ENCODE measurements at regions not wholly inside any gene's neighbourhood (a gene's known extent, or its start where the extent isn't known, plus 50 kb on each side); places are given as distances from the start of the nearest gene placed in this dataset.

GRCh38 chr13:97136418-97136817 is 85.7 kb upstream of the MBNL2 start:
- Histone ChIP-seq H3K4me1 (peaks cover 22% of the 10 kb centered on the region), H3K36me3 (no peaks in the 10 kb centered on the region), H3K27me3 (no peaks in the 10 kb centered on the region), H3K9me3 (replicated peaks) (no peaks in the 10 kb centered on the region), H3K4me3 (no peak overlapping the region), H3K27ac (no peak overlapping the region)
- DNase-seq = no peak

GRCh38 chr13:97139691-97140090 is 82.4 kb upstream of the MBNL2 start:
- no peaks in the 10 kb centered on the region for H3K9me3 ChIP-seq (replicated peaks)
- DNase-seq = peak; percentile 19 to 20
- H3K4me1 ChIP-seq = peaks cover 22% of the 10 kb centered on the region
- H3K4me3 ChIP-seq = no peak overlapping the region
- no peaks in the 10 kb centered on the region for H3K36me3 ChIP-seq
- H3K27me3 ChIP-seq = no peaks in the 10 kb centered on the region
- no peak overlapping the region for H3K27ac ChIP-seq

GRCh38 chr13:97140131-97140530 is 82.0 kb upstream of the MBNL2 start:
- no peaks in the 10 kb centered on the region for H3K27me3 ChIP-seq
- H3K9me3 ChIP-seq (replicated peaks) = no peaks in the 10 kb centered on the region
- no peak overlapping the region for H3K4me3 ChIP-seq
- H3K4me1 ChIP-seq = peaks cover 22% of the 10 kb centered on the region
- no peaks in the 10 kb centered on the region for H3K36me3 ChIP-seq
- H3K27ac ChIP-seq = no peak overlapping the region; the same call in 1 of the 2 replicates
- DNase-seq = no peak

- DNase-seq = no peak
- Histone ChIP-seq H3K36me3 (no peaks in the 10 kb centered on the region), H3K9me3 (replicated peaks) (no peaks in the 10 kb centered on the region), H3K27me3 (no peaks in the 10 kb centered on the region), H3K27ac (peak overlapping the region; percentile 40; the same call in 1 of the 2 replicates), H3K4me1 (peaks cover 22% of the 10 kb centered on the region), H3K4me3 (no peak overlapping the region)
Observed at GRCh38 chr13:97140611-97141010, 81.5 kb upstream of the MBNL2 start.

- H3K9me3 ChIP-seq (replicated peaks) = no peaks in the 10 kb centered on the region
- peaks cover 22% of the 10 kb centered on the region for H3K4me1 ChIP-seq
- H3K27ac ChIP-seq = peak overlapping the region; percentile 40; the same call in 1 of the 2 replicates
- no peak for DNase-seq
- H3K36me3 ChIP-seq = no peaks in the 10 kb centered on the region
- peak overlapping the region; percentile 52 for H3K4me3 ChIP-seq
- no peaks in the 10 kb centered on the region for H3K27me3 ChIP-seq
Observed at GRCh38 chr13:97141097-97141496, 81.0 kb upstream of the MBNL2 start.

DNA sequence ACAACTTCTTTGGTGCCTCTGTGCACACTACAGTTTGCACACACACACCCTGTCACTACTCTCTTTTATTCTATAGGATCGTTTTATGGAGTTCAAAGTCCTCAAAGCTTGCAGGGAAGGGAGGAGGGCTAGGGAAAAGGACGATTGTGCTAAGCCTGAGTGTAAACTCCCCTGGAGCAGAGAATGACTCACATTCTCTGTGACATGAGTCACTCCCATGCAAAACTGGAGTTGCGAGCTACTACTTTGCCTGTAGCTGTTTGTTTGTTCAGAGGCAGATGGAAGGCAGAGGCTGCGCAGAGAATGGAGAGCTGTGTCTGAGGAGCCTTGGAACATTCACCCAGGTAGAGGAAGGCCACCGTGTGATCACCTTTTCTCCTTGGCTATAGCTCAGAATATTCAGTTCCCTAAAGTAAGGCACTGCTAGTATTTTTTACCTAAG is 80.5 kb upstream of the MBNL2 start:
- Histone ChIP-seq H3K27me3 (no peaks in the 10 kb centered on the region), H3K27ac (peak overlapping the region; percentile 40), H3K9me3 (replicated peaks) (no peaks in the 10 kb centered on the region), H3K4me1 (peaks cover 22% of the 10 kb centered on the region), H3K4me3 (peak overlapping the region; percentile 52), H3K36me3 (no peaks in the 10 kb centered on the region)
- DNase-seq = peak; percentile 78 to 84

DNA sequence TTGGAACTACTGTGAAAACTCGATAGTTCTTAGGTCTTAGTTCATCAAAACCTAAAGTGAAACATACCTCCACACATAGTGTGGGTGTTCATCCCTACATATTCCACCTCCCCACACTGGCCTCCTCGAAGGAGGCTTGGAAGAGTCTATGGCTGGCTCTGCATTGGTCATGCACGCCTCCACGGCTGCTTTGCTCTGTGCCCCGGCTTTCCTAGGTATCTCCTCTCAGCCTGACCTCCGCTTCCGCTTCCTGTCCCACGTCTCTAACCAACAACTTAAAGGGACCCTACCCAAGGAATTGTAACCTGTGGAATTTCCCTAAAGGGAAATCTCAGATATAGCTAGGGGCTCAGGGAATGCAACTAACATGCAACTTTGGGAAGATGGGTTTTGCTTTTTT is 79.7 kb upstream of the MBNL2 start:
- peak overlapping the region; percentile 40 for H3K27ac ChIP-seq
- DNase-seq = peak; percentile 74 to 77
- no peaks in the 10 kb centered on the region for H3K36me3 ChIP-seq
- peak overlapping the region; percentile 52 for H3K4me3 ChIP-seq
- H3K9me3 ChIP-seq (replicated peaks) = no peaks in the 10 kb centered on the region
- H3K27me3 ChIP-seq = no peaks in the 10 kb centered on the region
- peaks cover 22% of the 10 kb centered on the region for H3K4me1 ChIP-seq

- Histone ChIP-seq H3K4me3 (no peak overlapping the region), H3K27me3 (no peaks in the 10 kb centered on the region), H3K9me3 (replicated peaks) (no peaks in the 10 kb centered on the region), H3K4me1 (peaks cover 14% of the 10 kb centered on the region), H3K36me3 (no peaks in the 10 kb centered on the region), H3K27ac (no peak overlapping the region)
- DNase-seq = no peak
Observed at GRCh38 chr13:97145057-97145456, 77.1 kb upstream of the MBNL2 start.

GRCh38 chr13:97148894-97149293 is 73.2 kb upstream of the MBNL2 start:
- H3K36me3 ChIP-seq = no peaks in the 10 kb centered on the region
- no peaks in the 10 kb centered on the region for H3K4me1 ChIP-seq
- no peak overlapping the region for H3K27ac ChIP-seq
- no peaks in the 10 kb centered on the region; the same call in 1 of the 2 replicates for H3K9me3 ChIP-seq (replicated peaks)
- H3K4me3 ChIP-seq = no peak overlapping the region
- no peaks in the 10 kb centered on the region for H3K27me3 ChIP-seq
- DNase-seq = no peak

- Histone ChIP-seq H3K27ac (no peak overlapping the region), H3K4me1 (no peaks in the 10 kb centered on the region), H3K36me3 (no peaks in the 10 kb centered on the region), H3K27me3 (no peaks in the 10 kb centered on the region), H3K4me3 (no peak overlapping the region), H3K9me3 (replicated peaks) (no peaks in the 10 kb centered on the region)
- no peak for DNase-seq
Observed at GRCh38 chr13:97160421-97160820, 61.7 kb upstream of the MBNL2 start.

DNA sequence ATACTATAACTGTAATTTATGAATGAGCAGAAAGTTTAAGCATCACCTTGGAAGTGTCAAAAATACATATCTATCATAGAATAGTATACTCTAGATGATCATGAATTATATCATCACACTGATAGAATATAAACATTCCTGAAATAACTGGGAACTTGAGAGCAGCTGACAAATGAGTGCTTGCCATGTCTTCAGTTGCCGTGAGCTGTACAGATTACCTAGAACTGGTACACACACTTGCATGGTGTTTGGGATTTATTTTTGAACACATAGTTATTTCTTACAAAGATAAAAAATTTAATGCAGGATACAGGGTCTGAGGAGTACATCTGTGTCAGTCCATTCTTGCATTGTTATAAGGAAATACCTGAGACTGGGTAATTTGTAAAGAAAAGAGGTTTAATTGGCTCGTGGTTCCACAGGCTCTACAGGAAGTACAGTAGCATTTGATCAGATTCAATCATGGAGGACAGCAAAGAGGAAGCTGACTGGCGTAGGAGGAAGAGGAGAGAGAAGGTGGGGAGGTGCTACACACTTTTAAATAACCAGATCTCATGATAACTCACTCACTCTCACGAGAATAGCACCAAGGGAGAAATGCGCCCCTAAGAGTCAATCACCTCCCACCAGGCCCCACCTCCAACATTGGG is 60.4 kb upstream of the MBNL2 start:
- no peak overlapping the region for H3K4me3 ChIP-seq
- H3K36me3 ChIP-seq = no peaks in the 10 kb centered on the region
- DNase-seq = no peak
- H3K4me1 ChIP-seq = no peaks in the 10 kb centered on the region
- no peaks in the 10 kb centered on the region for H3K27me3 ChIP-seq
- H3K27ac ChIP-seq = no peak overlapping the region
- no peaks in the 10 kb centered on the region for H3K9me3 ChIP-seq (replicated peaks)

- Histone ChIP-seq H3K4me1 (no peaks in the 10 kb centered on the region), H3K36me3 (no peaks in the 10 kb centered on the region), H3K27me3 (no peaks in the 10 kb centered on the region), H3K27ac (no peak overlapping the region), H3K9me3 (replicated peaks) (no peaks in the 10 kb centered on the region), H3K4me3 (no peak overlapping the region)
- DNase-seq = no peak
Observed at GRCh38 chr13:97165502-97166425, 56.4 kb upstream of the MBNL2 start.

GRCh38 chr13:97171136-97171535 is 51.0 kb upstream of the MBNL2 start:
- no peaks in the 10 kb centered on the region for H3K27me3 ChIP-seq

More at GRCh38 chr13:97171136-97171535, 51.0 kb upstream of the MBNL2 start:
- no peak overlapping the region for H3K27ac ChIP-seq
- H3K4me1 ChIP-seq = peaks cover 10% of the 10 kb centered on the region; the same call in 1 of the 2 replicates
- H3K36me3 ChIP-seq = no peaks in the 10 kb centered on the region
- H3K9me3 ChIP-seq (replicated peaks) = no peaks in the 10 kb centered on the region
- DNase-seq = no peak
- H3K4me3 ChIP-seq = no peak overlapping the region
